ENCODE measurements at regions not wholly inside any gene's neighbourhood (a gene's known extent, or its start where the extent isn't known, plus 50 kb on each side); places are given as distances from the start of the nearest gene placed in this dataset.

DNA sequence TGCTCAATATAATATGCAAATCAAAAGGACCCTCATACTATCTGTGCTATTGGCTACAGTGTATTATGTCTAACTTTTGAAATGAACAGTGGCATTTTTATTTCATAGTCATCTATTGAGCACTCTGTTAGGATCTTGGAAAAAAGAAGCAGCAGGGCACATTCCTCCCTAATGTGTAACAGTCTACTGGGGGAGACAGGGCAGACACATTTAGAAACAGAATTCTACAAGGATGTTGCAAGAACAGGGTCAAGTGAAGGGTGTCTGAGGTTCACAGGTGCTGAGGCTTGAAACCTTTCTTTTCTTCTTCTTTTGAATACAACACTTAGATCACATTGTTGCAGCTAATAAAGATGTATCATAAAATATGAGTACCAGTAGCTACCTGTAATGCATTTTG is 129.7 kb upstream of the SLC4A4 start:
- in situ Hi-C loops (cut with HindIII; ENCODE audit: low pct_ligation_motif_present, low sequenced_read_pairs) = no loop called here
- DNase-seq = peak; percentile 80
- TF ChIP-seq, protein P1, sequence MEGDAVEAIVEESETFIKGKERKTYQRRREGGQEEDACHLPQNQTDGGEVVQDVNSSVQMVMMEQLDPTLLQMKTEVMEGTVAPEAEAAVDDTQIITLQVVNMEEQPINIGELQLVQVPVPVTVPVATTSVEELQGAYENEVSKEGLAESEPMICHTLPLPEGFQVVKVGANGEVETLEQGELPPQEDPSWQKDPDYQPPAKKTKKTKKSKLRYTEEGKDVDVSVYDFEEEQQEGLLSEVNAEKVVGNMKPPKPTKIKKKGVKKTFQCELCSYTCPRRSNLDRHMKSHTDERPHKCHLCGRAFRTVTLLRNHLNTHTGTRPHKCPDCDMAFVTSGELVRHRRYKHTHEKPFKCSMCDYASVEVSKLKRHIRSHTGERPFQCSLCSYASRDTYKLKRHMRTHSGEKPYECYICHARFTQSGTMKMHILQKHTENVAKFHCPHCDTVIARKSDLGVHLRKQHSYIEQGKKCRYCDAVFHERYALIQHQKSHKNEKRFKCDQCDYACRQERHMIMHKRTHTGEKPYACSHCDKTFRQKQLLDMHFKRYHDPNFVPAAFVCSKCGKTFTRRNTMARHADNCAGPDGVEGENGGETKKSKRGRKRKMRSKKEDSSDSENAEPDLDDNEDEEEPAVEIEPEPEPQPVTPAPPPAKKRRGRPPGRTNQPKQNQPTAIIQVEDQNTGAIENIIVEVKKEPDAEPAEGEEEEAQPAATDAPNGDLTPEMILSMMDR (IDR thresholded peaks at IDR 0.05; ENCODE audit: low read depth, low read length, missing control alignments) = no peak

DNA sequence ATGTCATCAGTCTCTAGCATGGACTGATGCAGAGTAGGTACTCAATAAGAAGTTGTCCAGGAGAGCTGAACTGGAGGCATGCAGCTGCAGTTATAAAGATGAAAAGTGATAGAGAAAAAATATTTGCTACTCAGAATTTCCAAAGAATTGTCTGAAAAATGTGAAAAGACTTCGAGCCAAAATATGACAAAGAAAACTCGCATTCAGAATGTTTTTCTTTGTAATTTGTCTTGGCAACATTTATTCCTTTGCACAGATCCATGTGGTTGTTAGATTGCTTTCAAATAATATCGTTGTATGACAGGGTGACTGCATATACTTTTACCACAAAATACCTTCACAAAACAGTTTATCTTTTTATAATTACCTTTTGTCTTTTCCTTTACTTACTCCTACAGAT is 128.0 kb upstream of the SLC4A4 start:
- no peak overlapping the region for H3K4me3 ChIP-seq (ENCODE audit: low read depth, low read length)
- TF ChIP-seq, protein P1 (IDR thresholded peaks at IDR 0.05; ENCODE audit: low read depth, low read length, missing control alignments) = no peak
- no peaks in the 10 kb centered on the region for H3K27me3 ChIP-seq (replicated peaks)
- in situ Hi-C loops (cut with HindIII; ENCODE audit: low pct_ligation_motif_present, low sequenced_read_pairs) = no loop called here
- no peaks in the 10 kb centered on the region for H3K36me3 ChIP-seq (replicated peaks)
- no peak overlapping the region for H3K27ac ChIP-seq
- DNase-seq = no peak

More for the DNA sequence above, 129.7 kb upstream of the SLC4A4 start:
- Histone ChIP-seq H3K4me3 (ENCODE audit: low read depth, low read length) (no peak overlapping the region), H3K27ac (peak overlapping the region; percentile 58), H3K27me3 (replicated peaks) (no peaks in the 10 kb centered on the region), H3K36me3 (replicated peaks) (no peaks in the 10 kb centered on the region)

DNA sequence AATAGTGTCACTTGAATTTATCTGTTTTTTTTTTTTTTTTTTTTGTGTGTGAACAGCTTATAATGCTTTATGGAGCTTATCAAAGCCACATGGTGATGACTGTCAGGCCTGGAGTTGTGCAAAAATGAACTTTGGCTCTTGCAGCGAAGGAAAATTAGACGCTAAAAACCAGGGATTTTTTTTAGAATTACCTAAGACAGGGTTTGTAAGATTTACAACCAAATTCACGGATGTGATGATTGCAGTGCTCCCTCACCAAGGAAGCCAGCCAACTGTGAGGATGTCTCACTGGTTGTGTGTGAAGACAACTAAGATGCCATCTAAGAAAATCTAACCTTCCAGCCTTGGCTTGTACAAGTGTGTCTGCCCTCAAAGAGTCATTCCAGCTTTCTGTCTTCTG is 127.1 kb upstream of the SLC4A4 start:
- Histone ChIP-seq H3K27me3 (replicated peaks) (no peaks in the 10 kb centered on the region), H3K4me3 (ENCODE audit: low read depth, low read length) (no peak overlapping the region), H3K27ac (no peak overlapping the region), H3K36me3 (replicated peaks) (no peaks in the 10 kb centered on the region)
- TF ChIP-seq, protein P1 (IDR thresholded peaks at IDR 0.05; ENCODE audit: low read depth, low read length, missing control alignments) = no peak
- in situ Hi-C loops (cut with HindIII; ENCODE audit: low pct_ligation_motif_present, low sequenced_read_pairs) = no loop called here
- no peak for DNase-seq

DNA sequence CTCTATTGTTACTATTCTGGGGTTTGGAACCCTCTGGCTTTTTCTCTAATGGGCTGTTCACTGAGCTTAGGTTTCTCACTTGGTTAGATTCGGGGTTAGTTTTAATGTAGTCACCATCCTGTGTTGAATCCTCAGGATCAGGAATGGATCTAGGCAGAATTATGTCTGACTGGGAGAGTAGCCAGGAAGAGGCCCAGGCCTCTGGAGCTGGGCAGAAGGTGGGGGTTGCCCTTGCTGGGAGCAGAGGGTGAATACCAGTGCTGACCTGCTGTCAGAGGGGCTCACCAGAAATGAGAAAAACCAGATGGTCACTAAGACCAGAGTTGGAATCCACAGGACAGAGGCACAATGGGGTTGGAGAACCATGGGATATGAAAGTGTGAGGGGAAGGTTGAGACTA is 126.6 kb upstream of the SLC4A4 start:
- H3K27me3 ChIP-seq (replicated peaks) = no peaks in the 10 kb centered on the region
- TF ChIP-seq, protein P1 (IDR thresholded peaks at IDR 0.05; ENCODE audit: low read depth, low read length, missing control alignments) = no peak
- no peak overlapping the region for H3K27ac ChIP-seq
- DNase-seq = no peak
- in situ Hi-C loops (cut with HindIII; ENCODE audit: low pct_ligation_motif_present, low sequenced_read_pairs) = no loop called here
- H3K4me3 ChIP-seq (ENCODE audit: low read depth, low read length) = no peak overlapping the region
- H3K36me3 ChIP-seq (replicated peaks) = no peaks in the 10 kb centered on the region

DNA sequence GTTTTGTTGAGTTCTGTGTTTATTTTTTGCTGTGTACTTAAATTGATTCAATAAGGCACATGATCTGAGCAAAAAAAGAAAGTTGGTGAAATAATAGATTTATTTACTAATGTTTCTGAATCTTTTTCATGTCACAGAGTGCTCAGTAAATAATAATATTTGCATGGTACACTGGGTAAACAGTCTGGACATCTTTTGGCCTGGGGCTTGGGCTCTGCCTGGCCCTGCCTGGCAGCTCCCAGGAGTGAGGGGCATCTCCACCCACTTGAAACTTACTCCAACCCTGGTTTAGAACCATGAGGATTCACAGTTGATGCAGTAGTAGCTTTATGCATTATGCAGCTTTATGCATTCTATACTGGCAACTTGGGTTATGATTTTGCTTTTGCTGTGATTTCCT is 124.2 kb upstream of the SLC4A4 start:
- Histone ChIP-seq H3K36me3 (replicated peaks) (no peaks in the 10 kb centered on the region), H3K27ac (no peak overlapping the region), H3K27me3 (replicated peaks) (no peaks in the 10 kb centered on the region), H3K4me3 (ENCODE audit: low read depth, low read length) (no peak overlapping the region)
- in situ Hi-C loops (cut with HindIII; ENCODE audit: low pct_ligation_motif_present, low sequenced_read_pairs) = no loop called here
- no peak for DNase-seq
- TF ChIP-seq, protein P1 (IDR thresholded peaks at IDR 0.05; ENCODE audit: low read depth, low read length, missing control alignments) = no peak

DNA sequence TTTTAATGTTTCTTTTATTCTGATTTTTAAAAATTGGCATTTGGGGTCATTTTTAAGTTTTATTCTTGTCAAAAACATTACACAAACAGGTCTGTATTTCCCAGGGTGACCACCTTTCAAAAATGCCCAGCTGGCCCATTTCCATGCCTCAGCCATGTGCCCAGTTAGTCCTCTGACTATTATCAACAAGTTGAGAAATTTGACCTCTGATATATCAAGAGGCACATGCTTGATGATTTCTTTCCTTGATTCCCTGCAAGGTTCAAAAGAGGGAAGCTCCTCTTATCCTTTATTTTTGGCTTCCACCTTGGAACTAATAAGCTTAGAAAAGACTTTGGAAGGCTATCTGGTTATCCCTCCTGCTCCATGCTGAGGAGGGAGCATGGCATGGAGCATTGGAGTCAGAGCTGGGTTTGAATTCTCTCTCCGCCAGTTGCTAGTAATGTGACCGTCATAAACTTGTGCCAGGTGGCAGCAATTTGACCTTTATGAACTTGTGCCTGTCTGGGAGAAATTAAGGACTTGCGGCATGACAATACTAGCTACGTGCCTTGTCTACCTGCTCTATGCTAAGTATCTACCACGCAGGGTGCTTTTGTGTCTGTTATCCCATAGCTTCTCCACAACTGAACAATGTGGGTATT is 122.4 kb upstream of the SLC4A4 start:
- no peak for DNase-seq
- in situ Hi-C loops (cut with HindIII; ENCODE audit: low pct_ligation_motif_present, low sequenced_read_pairs) = no loop called here
- TF ChIP-seq, protein P1 (IDR thresholded peaks at IDR 0.05; ENCODE audit: low read depth, low read length, missing control alignments) = no peak

More for the DNA sequence above, 122.4 kb upstream of the SLC4A4 start:
- Histone ChIP-seq H3K36me3 (replicated peaks) (no peaks in the 10 kb centered on the region), H3K27ac (no peak overlapping the region), H3K4me3 (ENCODE audit: low read depth, low read length) (no peak overlapping the region), H3K27me3 (replicated peaks) (no peaks in the 10 kb centered on the region)
